ENCODE measurements at regions not wholly inside any gene's neighbourhood (a gene's known extent, or its start where the extent isn't known, plus 50 kb on each side); places are given as distances from the start of the nearest gene placed in this dataset.

- WGBS: 85% methylated on average over 1 of the region's 1 CpG
- no peaks in the 10 kb centered on the region for H3K9me3 ChIP-seq (ENCODE audit: control insufficient read depth in 4 of 4, low read length in 3 of 4)
- H3K4me1 ChIP-seq (ENCODE audit: control insufficient read depth in 4 of 4, insufficient read depth in 4 of 4, low read length in 3 of 4): no peaks in the 10 kb centered on the region
- DNase-seq (ENCODE audit: low spot score): no peak
- H3K36me3 ChIP-seq (ENCODE audit: control insufficient read depth in 4 of 4, insufficient read depth in 3 of 4, low read depth in 1 of 4, low read length in 3 of 4): no peaks in the 10 kb centered on the region
- no peak overlapping the region for H3K27ac ChIP-seq (ENCODE audit: low read depth in 1 of 2, low read length in 2 of 2)
- no peak for TF ChIP-seq MAX (IDR thresholded peaks at IDR 0.05)
- TF ChIP-seq JUND (IDR thresholded peaks at IDR 0.05): no peak
- TF ChIP-seq FOXA1 (IDR thresholded peaks at IDR 0.05): no peak
- no peak for TF ChIP-seq ZBTB33 (IDR thresholded peaks at IDR 0.05)
- TF ChIP-seq EGR1 (IDR thresholded peaks at IDR 0.05; ENCODE audit: low read depth in 2 of 2): no peak
- TF ChIP-seq GABPA (IDR thresholded peaks at IDR 0.05 in 1 of 2, conservative IDR thresholded peaks at IDR 0.05 in 1 of 2): no peak
- no peak for TF ChIP-seq NR2F2 (IDR thresholded peaks at IDR 0.05)
- TF ChIP-seq TAF1 (conservative IDR thresholded peaks at IDR 0.05): no peak
- TF ChIP-seq FOXA2 (IDR thresholded peaks at IDR 0.05): no peak
- TF ChIP-seq ATF3 (IDR thresholded peaks at IDR 0.05): no peak
- no peak for TF ChIP-seq RXRA (IDR thresholded peaks at IDR 0.05)
- no peak for TF ChIP-seq HNF4G (IDR thresholded peaks at IDR 0.05)
- no peak for TF ChIP-seq REST (IDR thresholded peaks at IDR 0.05)
- no peak for TF ChIP-seq SP1 (IDR thresholded peaks at IDR 0.05)
- no peak for TF ChIP-seq RAD21 (IDR thresholded peaks at IDR 0.05)
- TF ChIP-seq HNF4A (conservative IDR thresholded peaks at IDR 0.05): no peak
- TF ChIP-seq YY1 (IDR thresholded peaks at IDR 0.05): no peak
- H3K9ac ChIP-seq (ENCODE audit: low read depth in 1 of 2, low read length in 2 of 2): no peak overlapping the region
- no peaks in the 10 kb centered on the region for H3K27me3 ChIP-seq (ENCODE audit: control insufficient read depth in 4 of 4, insufficient read depth in 4 of 4, low read length in 3 of 4)
- H3K4me3 ChIP-seq (ENCODE audit: low read depth in 1 of 3, low read length in 3 of 3): no peak overlapping the region
Observed at GRCh38 chr6:21777846-21778245, 184.3 kb downstream of the SOX4 start.

GRCh38 chr6:21780141-21780540, 186.6 kb downstream of the SOX4 start:
- no peak for DNase-seq (ENCODE audit: low spot score)
- no peaks in the 10 kb centered on the region for H3K27me3 ChIP-seq (ENCODE audit: control insufficient read depth in 4 of 4, insufficient read depth in 4 of 4, low read length in 3 of 4)
- H3K9me3 ChIP-seq (ENCODE audit: control insufficient read depth in 4 of 4, low read length in 3 of 4): no peaks in the 10 kb centered on the region
- H3K4me3 ChIP-seq (ENCODE audit: low read depth in 1 of 3, low read length in 3 of 3): no peak overlapping the region
- no peak overlapping the region for H3K9ac ChIP-seq (ENCODE audit: low read depth in 1 of 2, low read length in 2 of 2)
- 74% methylated on average over 2 of the region's 2 CpGs for WGBS
- no peaks in the 10 kb centered on the region for H3K4me1 ChIP-seq (ENCODE audit: control insufficient read depth in 4 of 4, insufficient read depth in 4 of 4, low read length in 3 of 4)
- H3K27ac ChIP-seq (ENCODE audit: low read depth in 1 of 2, low read length in 2 of 2): no peak overlapping the region
- TF ChIP-seq JUND (IDR thresholded peaks at IDR 0.05): no peak
- TF ChIP-seq CTCF (IDR thresholded peaks at IDR 0.05; ENCODE audit: low read depth, low read length, missing input control): no peak
- no peak for TF ChIP-seq EGR1 (IDR thresholded peaks at IDR 0.05; ENCODE audit: low read depth in 2 of 2)
- no peak for TF ChIP-seq NR2F2 (IDR thresholded peaks at IDR 0.05)
- no peak for TF ChIP-seq ATF3 (IDR thresholded peaks at IDR 0.05)
- no peaks in the 10 kb centered on the region for H3K36me3 ChIP-seq (ENCODE audit: control insufficient read depth in 4 of 4, insufficient read depth in 3 of 4, low read depth in 1 of 4, low read length in 3 of 4)
